GM10266 (cell line): ENCODE measurements at regions not wholly inside any gene's neighbourhood (a gene's known extent, or its start where the extent isn't known, plus 50 kb on each side); places are given as distances from the start of the nearest gene placed in this dataset.

Source experiments
- DNase-seq: peaks from one replicate; pipeline ENCODE4 v3.0.0; 2012; ENCODE audit errors: extremely low spot score
- TF ChIP-seq, protein P1 (sequence below): IDR thresholded peaks from 2 replicates; pipeline ENCODE4 v1.5.1; 2012; ENCODE audit warnings: mild to moderate bottlenecking, low read depth; ENCODE audit not compliant: control insufficient read depth, insufficient read depth; ENCODE audit errors: missing control alignments

DNA sequence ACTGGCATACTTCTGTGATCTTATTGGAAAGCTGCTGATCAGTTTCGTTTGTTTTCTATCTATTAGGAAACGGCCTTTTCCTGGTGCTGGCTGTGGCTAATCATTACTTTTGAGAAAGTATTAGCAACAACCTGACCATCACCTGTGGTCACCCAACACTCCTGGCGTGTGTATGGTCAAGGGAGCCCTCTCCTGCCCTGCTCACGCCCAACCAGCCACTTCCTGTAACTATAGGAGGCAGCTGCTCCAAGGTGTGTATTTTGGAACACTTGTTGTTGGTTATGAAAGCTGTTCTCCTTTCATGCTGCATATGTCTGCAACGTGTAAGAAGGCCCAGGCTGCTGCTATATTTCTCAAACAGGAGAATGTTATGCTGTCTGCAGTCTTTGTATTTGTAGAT lies 1582.8 kb downstream of the AACS start:
- DNase-seq = no peak
- TF ChIP-seq, protein P1, sequence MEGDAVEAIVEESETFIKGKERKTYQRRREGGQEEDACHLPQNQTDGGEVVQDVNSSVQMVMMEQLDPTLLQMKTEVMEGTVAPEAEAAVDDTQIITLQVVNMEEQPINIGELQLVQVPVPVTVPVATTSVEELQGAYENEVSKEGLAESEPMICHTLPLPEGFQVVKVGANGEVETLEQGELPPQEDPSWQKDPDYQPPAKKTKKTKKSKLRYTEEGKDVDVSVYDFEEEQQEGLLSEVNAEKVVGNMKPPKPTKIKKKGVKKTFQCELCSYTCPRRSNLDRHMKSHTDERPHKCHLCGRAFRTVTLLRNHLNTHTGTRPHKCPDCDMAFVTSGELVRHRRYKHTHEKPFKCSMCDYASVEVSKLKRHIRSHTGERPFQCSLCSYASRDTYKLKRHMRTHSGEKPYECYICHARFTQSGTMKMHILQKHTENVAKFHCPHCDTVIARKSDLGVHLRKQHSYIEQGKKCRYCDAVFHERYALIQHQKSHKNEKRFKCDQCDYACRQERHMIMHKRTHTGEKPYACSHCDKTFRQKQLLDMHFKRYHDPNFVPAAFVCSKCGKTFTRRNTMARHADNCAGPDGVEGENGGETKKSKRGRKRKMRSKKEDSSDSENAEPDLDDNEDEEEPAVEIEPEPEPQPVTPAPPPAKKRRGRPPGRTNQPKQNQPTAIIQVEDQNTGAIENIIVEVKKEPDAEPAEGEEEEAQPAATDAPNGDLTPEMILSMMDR = no peak

DNA sequence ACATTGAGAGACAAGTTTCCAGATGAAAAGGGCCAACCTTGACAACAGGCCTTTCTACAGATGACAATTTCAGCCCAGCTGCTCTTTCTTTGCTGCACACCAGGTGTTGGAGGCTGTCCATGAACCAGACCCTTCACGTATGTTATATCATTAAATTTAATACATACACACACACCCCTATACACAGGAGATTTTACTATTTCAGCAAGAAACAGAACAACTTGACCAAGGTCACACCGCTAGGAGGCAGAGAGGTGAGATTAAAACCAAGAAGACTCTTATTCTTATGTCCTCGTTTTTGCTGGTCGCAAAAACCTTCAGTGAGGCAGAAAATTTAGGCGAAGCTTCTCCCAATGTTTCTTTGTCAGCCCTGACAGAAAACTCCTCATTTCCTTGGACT lies 1585.9 kb downstream of the AACS start:
- TF ChIP-seq, protein P1 = no peak
- no peak for DNase-seq

DNA sequence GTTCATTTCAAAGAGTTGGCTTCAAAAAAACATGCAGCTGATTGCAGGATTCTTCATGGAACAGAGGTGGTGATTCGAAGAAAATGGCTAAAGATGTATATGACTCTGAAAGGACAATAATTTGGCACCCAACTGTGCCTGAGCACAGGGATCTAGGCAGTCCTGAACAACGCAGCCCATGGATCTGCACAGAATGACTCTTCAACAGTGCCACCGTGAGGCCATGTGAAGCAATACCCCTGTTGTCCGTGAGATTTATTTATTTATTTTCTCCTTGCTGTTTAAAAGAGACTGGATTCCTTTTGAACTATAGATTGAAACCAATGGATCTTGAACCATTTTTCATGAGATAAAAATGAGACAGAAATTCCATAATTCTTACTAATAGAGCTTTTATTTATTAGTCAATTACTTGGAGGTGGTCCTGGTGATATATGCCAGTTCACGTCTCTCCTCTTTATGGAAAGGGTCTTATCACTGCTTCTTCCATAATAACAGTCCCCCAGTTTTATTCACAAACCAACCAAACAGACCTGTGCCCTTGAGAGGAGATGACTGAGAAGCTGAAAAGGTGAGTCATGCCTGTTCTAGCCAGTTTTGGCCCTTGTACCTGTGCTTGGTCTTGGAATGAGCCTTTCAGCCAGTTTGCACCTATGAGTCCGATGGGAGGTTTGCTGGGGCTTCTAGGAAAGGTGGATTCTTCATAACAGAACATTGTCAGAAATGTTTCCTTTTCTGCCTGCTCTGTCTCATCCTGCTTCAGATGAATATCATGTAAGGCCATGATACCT lies 1598.3 kb downstream of the AACS start:
- no peak for DNase-seq

DNA sequence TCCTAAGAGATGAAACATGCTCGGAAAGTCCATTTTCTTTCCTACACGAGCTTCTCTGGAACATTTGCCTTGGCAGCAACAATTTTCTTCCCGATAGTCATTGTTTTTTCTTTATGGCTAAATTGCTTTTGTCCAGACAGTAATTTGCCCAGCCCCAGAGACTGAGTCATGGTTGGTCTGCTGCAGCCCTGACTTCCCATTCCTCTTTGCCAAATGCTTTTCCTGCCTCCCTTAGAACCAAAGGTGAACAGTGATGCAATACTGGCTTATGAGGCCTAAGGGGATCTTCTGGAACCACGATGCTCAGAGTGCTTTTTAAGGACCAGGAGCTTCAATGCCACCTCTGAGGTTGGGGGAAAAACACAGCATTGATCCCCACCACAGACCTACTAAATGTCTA lies 1599.6 kb upstream of the TMEM132C start:
- no peak for DNase-seq
- TF ChIP-seq, protein P1 = no peak

More for the DNA sequence above, 1598.3 kb downstream of the AACS start:
- TF ChIP-seq, protein P1 = peak; percentile 26

DNA sequence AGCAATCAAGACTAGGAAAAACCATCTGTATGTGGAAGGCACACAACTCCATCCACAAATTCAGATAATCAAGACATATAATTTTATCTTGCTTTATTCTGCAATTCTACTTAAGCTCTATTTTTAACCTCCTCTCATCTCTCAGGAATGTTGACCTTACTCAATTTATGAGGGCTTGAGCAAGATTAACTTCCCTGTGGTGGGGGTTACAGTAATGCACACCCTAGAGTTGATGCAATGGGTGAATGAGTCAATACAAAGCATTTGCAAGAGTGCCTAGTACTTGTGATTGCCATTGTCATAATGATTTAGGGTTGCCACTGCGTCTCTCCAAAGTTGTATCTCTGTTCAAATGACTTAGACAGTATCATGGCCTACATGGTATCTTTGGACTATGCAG lies 1598.4 kb upstream of the TMEM132C start:
- TF ChIP-seq, protein P1 = no peak
- no peak for DNase-seq

DNA sequence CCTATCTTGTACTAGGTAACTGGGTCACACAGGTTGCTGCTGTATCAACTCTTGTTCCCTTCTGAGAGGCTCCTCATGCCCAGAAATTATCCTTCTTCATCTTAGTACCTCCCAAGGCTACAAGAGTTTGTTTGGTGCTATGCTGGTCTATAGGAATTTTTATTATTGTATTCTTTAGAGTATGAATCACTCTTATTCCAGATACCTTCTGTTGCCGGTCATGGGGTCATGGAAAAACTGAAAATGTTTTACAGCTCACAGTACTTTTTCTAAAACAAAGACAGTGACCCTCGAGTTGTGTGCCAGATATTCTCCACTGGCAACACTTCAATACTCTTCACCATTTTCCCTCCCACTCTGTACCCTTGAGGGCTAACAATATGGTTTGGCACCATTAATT lies 1598.0 kb upstream of the TMEM132C start:
- TF ChIP-seq, protein P1 = no peak
- DNase-seq = no peak

DNA sequence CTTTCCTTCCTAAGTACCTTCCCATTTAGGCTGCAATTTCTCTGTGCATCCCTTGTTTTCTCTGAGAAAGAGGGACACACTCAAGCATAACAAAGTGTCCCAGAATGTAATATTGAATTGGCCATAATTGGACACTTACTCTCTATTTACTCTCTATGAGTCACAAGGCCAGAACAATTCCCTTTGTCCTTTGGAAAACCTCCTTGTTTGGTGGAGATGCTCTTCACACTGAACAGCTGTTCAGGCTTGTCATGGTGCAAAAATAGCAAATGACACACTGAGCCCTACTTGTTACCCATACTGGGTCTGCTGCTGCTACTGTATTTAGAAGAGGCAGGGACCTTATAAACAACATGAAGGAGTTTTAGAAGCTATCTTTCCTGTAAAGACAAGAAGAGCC lies 1590.5 kb upstream of the TMEM132C start:
- TF ChIP-seq, protein P1 = no peak
- no peak for DNase-seq
